IPS-15b (cell line): ENCODE measurements at regions not wholly inside any gene's neighbourhood (a gene's known extent, or its start where the extent isn't known, plus 50 kb on each side); places are given as distances from the start of the nearest gene placed in this dataset.
"Not testable (repeated sequence)": the region's sequence is repeated elsewhere in the genome, so short reads cannot be mapped to it uniquely, and the experiment has no call there.

ENCODE experiments used
- H3K27me3 ChIP-seq: one replicate; pipeline ENCODE4 v1.6.1; 2013; ENCODE audit warnings: low read length; ENCODE audit not compliant: control insufficient read depth, insufficient read depth
- H3K36me3 ChIP-seq: one replicate; pipeline ENCODE4 v1.6.1; 2013; ENCODE audit warnings: low read length; ENCODE audit not compliant: control insufficient read depth, insufficient read depth
- H3K4me1 ChIP-seq: one replicate; pipeline ENCODE4 v1.6.1; 2013; ENCODE audit warnings: mild to moderate bottlenecking, low read length; ENCODE audit not compliant: control insufficient read depth, insufficient read depth
- H3K4me3 ChIP-seq: one replicate; pipeline ENCODE4 v1.5.1; 2013; ENCODE audit warnings: low read depth, low read length
- H3K9ac ChIP-seq: one replicate; pipeline ENCODE4 v1.6.1; 2013; ENCODE audit warnings: low read depth, mild to moderate bottlenecking, low read length
- H3K9me3 ChIP-seq: one replicate; pipeline ENCODE4 v1.6.1; 2013; ENCODE audit warnings: mild to moderate bottlenecking, low read length; ENCODE audit not compliant: control insufficient read depth, insufficient read depth

GRCh38 chr1:222049661-222050060, 307.8 kb upstream of the DUSP10 start:
- H3K4me3 ChIP-seq = not testable (repeated sequence)

GRCh38 chr1:222049176-222049575, 307.3 kb upstream of the DUSP10 start:
- H3K9me3 ChIP-seq = no peaks in the 10 kb centered on the region
- H3K9ac ChIP-seq = no peak overlapping the region
- H3K4me3 ChIP-seq = no peak overlapping the region
- H3K4me1 ChIP-seq = no peaks in the 10 kb centered on the region
- no peaks in the 10 kb centered on the region for H3K27me3 ChIP-seq
- no peaks in the 10 kb centered on the region for H3K36me3 ChIP-seq

More at GRCh38 chr1:222049661-222050060, 307.8 kb upstream of the DUSP10 start:
- not testable (repeated sequence) for H3K36me3 ChIP-seq, H3K27me3 ChIP-seq, H3K9ac ChIP-seq, H3K9me3 ChIP-seq, H3K4me1 ChIP-seq

- no peaks in the 10 kb centered on the region for H3K27me3 ChIP-seq
Observed at GRCh38 chr1:222048094-222048595, 306.3 kb upstream of the DUSP10 start.

GRCh38 chr1:222047366-222047765, 305.5 kb upstream of the DUSP10 start:
- Histone ChIP-seq H3K4me3 (no peak overlapping the region), H3K4me1 (no peaks in the 10 kb centered on the region), H3K27me3 (no peaks in the 10 kb centered on the region), H3K9me3 (no peaks in the 10 kb centered on the region), H3K36me3 (no peaks in the 10 kb centered on the region), H3K9ac (no peak overlapping the region)

More at GRCh38 chr1:222048094-222048595, 306.3 kb upstream of the DUSP10 start:
- Histone ChIP-seq H3K36me3 (no peaks in the 10 kb centered on the region), H3K4me3 (no peak overlapping the region), H3K9ac (no peak overlapping the region), H3K9me3 (no peaks in the 10 kb centered on the region), H3K4me1 (no peaks in the 10 kb centered on the region)

- H3K9ac ChIP-seq = no peak overlapping the region
- no peaks in the 10 kb centered on the region for H3K27me3 ChIP-seq
- H3K4me3 ChIP-seq = no peak overlapping the region
- no peaks in the 10 kb centered on the region for H3K36me3 ChIP-seq
- H3K9me3 ChIP-seq = no peaks in the 10 kb centered on the region
- no peaks in the 10 kb centered on the region for H3K4me1 ChIP-seq
Observed at GRCh38 chr1:222046684-222047263, 304.9 kb upstream of the DUSP10 start.

- H3K9ac ChIP-seq = no peak overlapping the region
- no peaks in the 10 kb centered on the region for H3K4me1 ChIP-seq
- H3K27me3 ChIP-seq = no peaks in the 10 kb centered on the region
- no peaks in the 10 kb centered on the region for H3K9me3 ChIP-seq
- H3K4me3 ChIP-seq = no peak overlapping the region
- H3K36me3 ChIP-seq = no peaks in the 10 kb centered on the region
Observed at GRCh38 chr1:222045786-222046185, 303.9 kb upstream of the DUSP10 start.

GRCh38 chr1:222045236-222045635, 303.3 kb upstream of the DUSP10 start:
- H3K4me3 ChIP-seq = no peak overlapping the region
- H3K9ac ChIP-seq = no peak overlapping the region
- no peaks in the 10 kb centered on the region for H3K36me3 ChIP-seq
- no peaks in the 10 kb centered on the region for H3K9me3 ChIP-seq
- no peaks in the 10 kb centered on the region for H3K4me1 ChIP-seq
- no peaks in the 10 kb centered on the region for H3K27me3 ChIP-seq

- Histone ChIP-seq H3K36me3 (no peaks in the 10 kb centered on the region), H3K9me3 (no peaks in the 10 kb centered on the region), H3K4me3 (no peak overlapping the region), H3K9ac (no peak overlapping the region), H3K4me1 (no peaks in the 10 kb centered on the region), H3K27me3 (no peaks in the 10 kb centered on the region)
Observed at GRCh38 chr1:222043444-222044292, 301.8 kb upstream of the DUSP10 start.

- Histone ChIP-seq H3K9me3 (no peaks in the 10 kb centered on the region), H3K36me3 (no peaks in the 10 kb centered on the region), H3K27me3 (no peaks in the 10 kb centered on the region), H3K9ac (no peak overlapping the region), H3K4me3 (no peak overlapping the region), H3K4me1 (no peaks in the 10 kb centered on the region)
Observed at GRCh38 chr1:222042120-222042519, 300.2 kb upstream of the DUSP10 start.

- H3K36me3 ChIP-seq = no peaks in the 10 kb centered on the region
- no peaks in the 10 kb centered on the region for H3K9me3 ChIP-seq
- H3K27me3 ChIP-seq = no peaks in the 10 kb centered on the region
- H3K9ac ChIP-seq = no peak overlapping the region
- H3K4me3 ChIP-seq = no peak overlapping the region
- no peaks in the 10 kb centered on the region for H3K4me1 ChIP-seq
Observed at GRCh38 chr1:222040955-222041354, 299.1 kb upstream of the DUSP10 start.

GRCh38 chr1:222040121-222040805, 298.4 kb upstream of the DUSP10 start:
- Histone ChIP-seq H3K9me3 (no peaks in the 10 kb centered on the region), H3K27me3 (no peaks in the 10 kb centered on the region), H3K4me1 (no peaks in the 10 kb centered on the region), H3K9ac (no peak overlapping the region), H3K4me3 (no peak overlapping the region), H3K36me3 (no peaks in the 10 kb centered on the region)
